GM12864 (cell line): ENCODE measurements at regions not wholly inside any gene's neighbourhood (a gene's known extent, or its start where the extent isn't known, plus 50 kb on each side); places are given as distances from the start of the nearest gene placed in this dataset.
"Not testable (repeated sequence)": the region's sequence is repeated elsewhere in the genome, so short reads cannot be mapped to it uniquely, and the experiment has no call there.

Experiments
- DNase-seq: peaks from one replicate; pipeline ENCODE4 v3.0.0-alpha.2; 2011; ENCODE audit warnings: low read depth
- H3K4me3 ChIP-seq: 2 replicates; pipeline ENCODE4 v1.5.1; 2011; ENCODE audit warnings: mild to moderate bottlenecking, low read depth, low read length, control low read depth
- TF ChIP-seq, protein P1 (sequence below): IDR thresholded peaks from 2 replicates; pipeline ENCODE4 v1.5.1; 2011; ENCODE audit warnings: low read depth, mild to moderate bottlenecking, moderate library complexity, low read length, control low read depth, inconsistent platforms; ENCODE audit errors: missing control alignments

DNA sequence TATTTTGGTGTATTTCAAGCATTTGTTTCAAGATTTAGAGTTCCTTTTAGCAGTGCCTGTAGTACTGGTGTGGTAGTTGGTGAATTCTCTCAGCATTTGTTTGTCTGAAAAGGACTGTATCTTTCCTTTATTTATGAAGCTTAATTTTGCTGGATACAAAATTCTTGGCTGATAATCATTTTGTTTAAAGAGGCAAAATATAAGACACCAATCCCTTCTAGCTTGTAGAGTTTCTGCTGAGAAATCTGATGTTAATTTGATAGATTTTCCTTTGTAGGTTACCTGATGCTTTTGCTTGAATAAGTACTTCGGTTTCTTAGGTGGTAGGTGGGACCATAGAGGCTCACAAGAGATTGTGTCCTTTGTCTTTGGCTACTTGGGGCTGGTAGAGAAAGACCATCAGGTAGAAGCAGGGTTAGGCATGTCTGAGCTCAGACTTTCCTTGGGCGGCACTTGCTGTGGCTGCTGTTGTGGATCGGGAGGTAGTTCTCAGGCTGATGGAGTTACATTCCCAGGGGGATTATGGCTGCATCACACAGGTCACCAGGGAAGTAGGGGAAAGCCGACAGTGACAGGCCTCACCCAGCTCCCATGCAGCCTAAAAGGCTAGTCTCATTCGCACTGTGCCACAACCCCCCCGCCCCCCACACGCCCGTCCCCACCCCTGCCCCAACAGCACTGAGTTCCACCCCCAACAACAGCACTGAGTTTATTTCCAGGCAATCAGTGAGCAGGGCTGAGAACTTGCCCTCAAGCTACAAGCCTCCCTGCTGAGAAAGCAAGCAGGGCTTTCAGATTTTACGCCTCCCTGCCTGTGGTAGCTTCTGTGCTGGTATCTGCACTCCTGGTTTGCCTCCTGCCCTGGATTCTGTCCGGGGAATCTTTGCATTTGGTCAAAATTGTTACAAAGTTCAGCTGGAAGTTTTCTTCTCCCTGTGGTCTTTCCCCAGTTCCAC lies 127.1 kb upstream of the GLRA1 start:
- no peak for DNase-seq
- no peak overlapping the region for H3K4me3 ChIP-seq
- TF ChIP-seq, protein P1, sequence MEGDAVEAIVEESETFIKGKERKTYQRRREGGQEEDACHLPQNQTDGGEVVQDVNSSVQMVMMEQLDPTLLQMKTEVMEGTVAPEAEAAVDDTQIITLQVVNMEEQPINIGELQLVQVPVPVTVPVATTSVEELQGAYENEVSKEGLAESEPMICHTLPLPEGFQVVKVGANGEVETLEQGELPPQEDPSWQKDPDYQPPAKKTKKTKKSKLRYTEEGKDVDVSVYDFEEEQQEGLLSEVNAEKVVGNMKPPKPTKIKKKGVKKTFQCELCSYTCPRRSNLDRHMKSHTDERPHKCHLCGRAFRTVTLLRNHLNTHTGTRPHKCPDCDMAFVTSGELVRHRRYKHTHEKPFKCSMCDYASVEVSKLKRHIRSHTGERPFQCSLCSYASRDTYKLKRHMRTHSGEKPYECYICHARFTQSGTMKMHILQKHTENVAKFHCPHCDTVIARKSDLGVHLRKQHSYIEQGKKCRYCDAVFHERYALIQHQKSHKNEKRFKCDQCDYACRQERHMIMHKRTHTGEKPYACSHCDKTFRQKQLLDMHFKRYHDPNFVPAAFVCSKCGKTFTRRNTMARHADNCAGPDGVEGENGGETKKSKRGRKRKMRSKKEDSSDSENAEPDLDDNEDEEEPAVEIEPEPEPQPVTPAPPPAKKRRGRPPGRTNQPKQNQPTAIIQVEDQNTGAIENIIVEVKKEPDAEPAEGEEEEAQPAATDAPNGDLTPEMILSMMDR = no peak

DNA sequence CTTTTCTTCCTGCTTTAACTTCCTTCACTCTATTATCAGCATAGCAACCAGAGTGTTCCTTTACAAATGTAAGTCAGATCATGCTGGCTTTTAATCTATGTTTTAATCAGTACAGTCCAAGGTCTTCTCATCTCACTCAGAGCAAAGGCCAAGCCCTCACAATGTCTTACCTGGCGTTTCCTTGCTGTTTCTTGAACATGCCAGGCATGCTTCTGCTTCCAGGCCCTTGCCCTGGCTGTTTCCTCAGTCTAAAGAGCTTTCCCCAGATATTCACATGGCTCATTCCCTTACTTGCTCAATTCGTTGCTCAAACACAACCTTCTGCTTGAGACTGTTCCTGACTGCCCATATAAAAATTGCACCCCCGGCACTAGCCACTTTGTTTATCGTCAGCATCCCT lies 121.7 kb upstream of the GLRA1 start:
- no peak for DNase-seq
- TF ChIP-seq, protein P1 = no peak
- H3K4me3 ChIP-seq = no peak overlapping the region

DNA sequence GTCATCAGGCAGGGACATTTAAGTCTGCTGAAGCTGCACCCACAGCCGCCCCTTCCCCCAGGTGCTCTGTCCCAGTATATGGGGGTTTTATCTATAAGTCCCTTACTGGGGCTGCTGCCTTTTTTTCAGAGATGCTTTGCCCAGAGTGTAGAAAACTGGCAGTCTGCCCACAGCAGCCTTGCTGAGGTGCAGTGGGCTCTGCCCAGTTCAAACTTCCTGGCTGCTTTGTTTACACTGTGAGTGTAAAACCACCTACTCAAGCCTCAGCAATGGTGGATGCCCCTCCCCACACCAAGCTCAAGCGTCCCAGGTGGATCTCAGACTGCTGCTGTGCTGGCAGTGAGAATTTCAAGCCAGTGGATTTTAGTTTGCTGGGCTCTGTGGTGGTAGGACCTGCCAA lies 114.2 kb upstream of the GLRA1 start:
- DNase-seq = not testable (repeated sequence)

DNA sequence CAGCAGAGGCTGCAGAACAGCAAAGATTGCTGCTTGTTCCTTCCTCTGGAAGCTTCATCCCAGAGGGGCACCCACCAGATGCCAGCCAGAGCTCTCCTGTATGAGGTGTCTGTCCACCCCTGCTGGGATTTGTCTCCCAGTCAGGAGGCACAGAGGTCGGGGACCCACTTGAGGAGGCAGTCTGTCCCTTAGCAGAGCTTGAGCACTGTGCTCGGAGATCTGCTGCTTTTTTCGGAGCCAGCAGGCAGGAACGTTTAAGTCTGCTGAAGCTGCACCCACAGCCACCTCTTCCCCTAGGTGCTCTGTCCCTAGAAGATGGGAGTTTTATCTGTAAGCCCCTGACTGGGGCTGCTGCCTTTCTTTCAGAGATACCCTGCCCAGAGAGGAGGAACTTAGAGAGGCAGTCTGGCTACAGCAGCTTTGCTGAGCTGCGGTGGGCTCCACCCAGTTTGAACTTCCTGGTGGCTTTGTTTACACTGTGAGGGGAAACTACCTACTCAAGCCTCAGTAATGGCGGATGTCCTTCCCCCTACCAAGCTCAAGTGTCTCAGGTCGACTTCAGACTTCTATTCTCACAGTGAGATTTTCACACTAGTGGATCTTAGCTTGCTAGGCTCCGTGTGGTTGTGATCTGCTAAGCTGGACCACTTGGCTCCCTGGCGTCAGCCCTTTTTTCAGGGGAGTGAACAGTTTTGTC lies 101.8 kb upstream of the GLRA1 start:
- DNase-seq = peak; percentile 24
- not testable (repeated sequence) for H3K4me3 ChIP-seq

More for the DNA sequence above, 114.2 kb upstream of the GLRA1 start:
- H3K4me3 ChIP-seq = not testable (repeated sequence)

DNA sequence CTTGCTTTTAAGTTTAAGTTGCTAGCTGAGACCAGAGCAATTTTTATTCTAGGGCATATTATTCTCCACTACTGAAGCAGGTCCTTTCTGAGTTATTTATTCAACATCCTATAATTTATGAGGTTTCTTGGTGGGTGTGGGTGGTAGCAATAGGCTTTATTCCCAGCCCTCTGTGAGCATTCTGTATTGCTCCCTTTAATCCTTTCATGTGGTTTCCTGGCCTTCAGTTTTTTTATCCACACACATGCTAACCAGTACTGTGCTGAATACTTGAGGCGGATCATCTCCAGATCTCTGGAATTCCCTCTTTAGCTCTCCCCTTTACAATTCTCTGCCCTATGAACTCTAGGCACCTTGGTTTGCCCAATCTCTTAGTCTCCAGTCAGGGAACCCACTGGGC lies 91.8 kb upstream of the GLRA1 start:
- TF ChIP-seq, protein P1 = no peak
- no peak for DNase-seq
- H3K4me3 ChIP-seq = no peak overlapping the region

DNA sequence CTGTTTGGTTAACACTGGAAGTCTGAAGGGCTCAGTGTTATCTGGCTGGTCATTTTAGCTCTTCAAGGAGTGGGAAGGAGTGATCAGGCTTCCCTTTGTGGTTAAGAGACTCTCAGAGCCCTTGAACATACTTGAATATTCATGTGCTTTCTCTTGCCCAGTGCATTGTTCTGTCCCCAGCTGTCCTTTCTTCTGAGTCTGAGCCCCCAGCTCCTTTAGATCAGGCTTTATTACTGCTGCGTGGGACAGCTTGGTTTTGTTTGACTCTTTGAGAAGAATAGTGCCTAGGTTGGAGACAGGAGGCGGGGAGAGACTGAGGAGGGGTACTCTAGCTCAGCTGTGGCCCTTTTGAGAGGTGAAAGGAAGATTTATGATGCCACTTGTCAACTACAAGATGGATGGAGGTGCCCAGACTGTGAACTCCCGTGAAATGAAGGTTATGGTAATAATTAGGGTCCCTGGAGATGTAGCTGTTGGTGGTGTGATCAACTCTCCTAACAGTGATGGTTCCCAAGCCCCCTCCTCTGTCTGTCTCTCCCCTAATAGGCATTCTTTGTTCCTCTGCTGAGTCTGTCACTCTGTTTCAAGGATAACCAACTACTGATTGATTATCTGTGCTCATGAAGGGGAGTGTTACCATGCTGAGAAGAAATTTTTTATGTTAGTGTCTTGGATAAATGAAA lies 83.1 kb upstream of the GLRA1 start:
- DNase-seq = no peak
- no peak overlapping the region for H3K4me3 ChIP-seq
- TF ChIP-seq, protein P1 = no peak

DNA sequence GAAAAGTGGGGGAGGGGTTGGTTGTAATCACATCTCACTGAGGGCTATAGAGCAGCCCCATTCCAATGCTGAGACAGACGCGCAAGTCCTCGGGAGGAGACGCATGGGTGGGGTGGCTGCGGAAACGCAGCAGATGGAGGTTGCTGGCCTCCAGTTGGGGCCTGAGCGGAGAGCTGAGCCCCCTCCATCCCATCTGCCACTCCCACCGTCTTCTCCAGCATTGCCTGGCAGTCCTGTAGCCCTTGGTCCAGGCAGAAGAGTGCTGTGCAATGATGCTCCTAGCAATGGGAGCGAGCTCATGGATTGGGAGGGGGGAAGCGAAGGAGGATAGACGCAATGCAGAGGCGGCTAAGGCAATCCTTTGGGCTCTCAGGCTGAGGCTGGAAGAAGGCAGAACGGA lies 79.4 kb upstream of the GLRA1 start:
- H3K4me3 ChIP-seq = no peak overlapping the region
- DNase-seq = no peak
- TF ChIP-seq, protein P1 = no peak
